ENCODE measurements at regions not wholly inside any gene's neighbourhood (a gene's known extent, or its start where the extent isn't known, plus 50 kb on each side); places are given as distances from the start of the nearest gene placed in this dataset.
A peak's percentile ranks its signal among the peaks of the same experiment; 100 is the strongest.

DNA sequence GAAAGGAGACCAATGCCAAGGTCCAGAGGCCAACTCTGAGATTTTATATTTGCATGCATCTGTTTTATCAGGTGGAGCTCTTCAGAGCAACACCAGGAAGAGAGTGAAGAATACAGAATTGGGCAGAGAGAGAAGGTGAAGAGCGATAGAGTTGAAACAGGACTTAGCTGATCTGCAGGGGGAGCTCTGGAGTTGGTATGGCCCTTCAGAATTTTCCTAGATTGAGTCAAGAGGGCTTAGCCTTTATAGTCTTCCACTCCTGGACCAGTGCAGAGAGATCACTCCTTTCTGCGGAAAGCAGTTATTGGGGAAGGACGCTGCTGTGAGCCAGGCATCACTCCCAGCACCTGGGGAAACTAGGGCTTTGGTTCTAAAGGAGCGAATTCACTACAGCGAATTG lies 105.0 kb upstream of the DGKB start:
- no TSS peak for BruUV-seq (replicated peaks)
- H3K27ac ChIP-seq (ENCODE audit: insufficient read depth, low read depth, low read length) = no peak overlapping the region
- no peaks in the 10 kb centered on the region for H4K20me1 ChIP-seq (replicated peaks; ENCODE audit: control insufficient read depth, extremely low read depth, insufficient read depth, low read length)
- peak; percentile 66 for FAIRE-seq
- dilution Hi-C loops (cut with MboI; ENCODE audit: extremely low pct_ligation_motif_present, low sequenced_read_pairs) = no loop called here
- H3K79me2 ChIP-seq (ENCODE audit: control insufficient read depth, insufficient read depth, low read length) = no peaks in the 10 kb centered on the region
- no peaks in the 10 kb centered on the region for H3K4me1 ChIP-seq (ENCODE audit: control insufficient read depth, extremely low read depth, insufficient read depth, low read length)
- intact Hi-C loops (cut with micrococcal nuclease) = no loop called here
- no peaks in the 10 kb centered on the region for H3K9me3 ChIP-seq (replicated peaks; ENCODE audit: control insufficient read depth, insufficient read depth, low read length)
- H3K4me2 ChIP-seq (ENCODE audit: insufficient read depth, low read length) = no peak overlapping the region
- H2AFZ ChIP-seq (ENCODE audit: low read depth, low read length) = no peak overlapping the region
- H3K9ac ChIP-seq (replicated peaks; ENCODE audit: extremely low read depth, insufficient read depth, low read length) = no peak overlapping the region
- no peaks in the 10 kb centered on the region for H3K27me3 ChIP-seq (ENCODE audit: control insufficient read depth in 2 of 2, insufficient read depth in 2 of 2, low read length in 2 of 2)
- H3K36me3 ChIP-seq (ENCODE audit: control insufficient read depth in 2 of 2, extremely low read depth in 1 of 2, insufficient read depth in 2 of 2, low read length in 2 of 2) = no peaks in the 10 kb centered on the region
- POLR2A ChIA-PET = no interaction called here
- H3K9me1 ChIP-seq (replicated peaks; ENCODE audit: control insufficient read depth, extremely low read depth, insufficient read depth, low read length) = no peaks in the 10 kb centered on the region
- H3K4me3 ChIP-seq (replicated peaks in 1 of 3; ENCODE audit: insufficient read depth in 1 of 3, low read depth in 1 of 3, low read length in 3 of 3) = no peak overlapping the region
- peak; percentile 6 for DNase-seq (ENCODE audit: low read depth, low spot score)
- CTCF ChIA-PET = interaction anchor here (0.8 to 4.0 kb wide), 8 partner anchors 8 to 290 kb away, joined by 3 to 55 read pairs (median 3); no protein-coding TSS in a partner anchor
- TF ChIP-seq, protein P1, sequence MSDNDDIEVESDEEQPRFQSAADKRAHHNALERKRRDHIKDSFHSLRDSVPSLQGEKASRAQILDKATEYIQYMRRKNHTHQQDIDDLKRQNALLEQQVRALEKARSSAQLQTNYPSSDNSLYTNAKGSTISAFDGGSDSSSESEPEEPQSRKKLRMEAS (IDR thresholded peaks at IDR 0.05; ENCODE audit: insufficient read depth, insufficient read length) = no peak
- TF ChIP-seq GATA2 (IDR thresholded peaks at IDR 0.05; ENCODE audit: insufficient read depth, insufficient read length, low read depth, low read length) = no peak
- TF ChIP-seq, protein P2, sequence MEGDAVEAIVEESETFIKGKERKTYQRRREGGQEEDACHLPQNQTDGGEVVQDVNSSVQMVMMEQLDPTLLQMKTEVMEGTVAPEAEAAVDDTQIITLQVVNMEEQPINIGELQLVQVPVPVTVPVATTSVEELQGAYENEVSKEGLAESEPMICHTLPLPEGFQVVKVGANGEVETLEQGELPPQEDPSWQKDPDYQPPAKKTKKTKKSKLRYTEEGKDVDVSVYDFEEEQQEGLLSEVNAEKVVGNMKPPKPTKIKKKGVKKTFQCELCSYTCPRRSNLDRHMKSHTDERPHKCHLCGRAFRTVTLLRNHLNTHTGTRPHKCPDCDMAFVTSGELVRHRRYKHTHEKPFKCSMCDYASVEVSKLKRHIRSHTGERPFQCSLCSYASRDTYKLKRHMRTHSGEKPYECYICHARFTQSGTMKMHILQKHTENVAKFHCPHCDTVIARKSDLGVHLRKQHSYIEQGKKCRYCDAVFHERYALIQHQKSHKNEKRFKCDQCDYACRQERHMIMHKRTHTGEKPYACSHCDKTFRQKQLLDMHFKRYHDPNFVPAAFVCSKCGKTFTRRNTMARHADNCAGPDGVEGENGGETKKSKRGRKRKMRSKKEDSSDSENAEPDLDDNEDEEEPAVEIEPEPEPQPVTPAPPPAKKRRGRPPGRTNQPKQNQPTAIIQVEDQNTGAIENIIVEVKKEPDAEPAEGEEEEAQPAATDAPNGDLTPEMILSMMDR (IDR thresholded peaks at IDR 0.05; ENCODE audit: extremely low read depth in 1 of 2, insufficient read depth in 1 of 2, low read depth in 1 of 2, low read length in 2 of 2) = peak; percentile 14 to 46

DNA sequence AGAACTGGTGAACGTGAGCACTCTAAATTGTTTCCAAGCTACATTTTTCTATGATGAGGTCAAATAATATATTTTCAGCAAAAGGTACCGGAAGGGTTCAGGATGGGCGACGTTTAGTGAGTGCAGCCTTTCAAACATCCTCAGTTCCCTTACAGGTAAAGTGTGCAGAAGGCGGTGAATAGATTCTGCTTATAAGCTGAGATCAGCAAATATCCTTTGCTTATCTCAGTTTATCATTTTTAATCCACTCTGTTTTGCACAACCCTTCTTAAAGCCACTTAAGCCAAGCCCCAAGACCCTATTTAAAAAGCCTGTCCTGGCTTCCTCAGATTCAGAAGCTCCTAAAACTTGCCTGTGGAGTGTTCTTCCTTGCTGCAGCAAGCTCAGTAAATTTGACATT lies 103.1 kb upstream of the DGKB start:
- Histone ChIP-seq H3K27me3 (ENCODE audit: control insufficient read depth in 2 of 2, insufficient read depth in 2 of 2, low read length in 2 of 2) (no peaks in the 10 kb centered on the region), H3K79me2 (ENCODE audit: control insufficient read depth, insufficient read depth, low read length) (no peaks in the 10 kb centered on the region), H3K9ac (replicated peaks; ENCODE audit: extremely low read depth, insufficient read depth, low read length) (no peak overlapping the region), H3K9me3 (replicated peaks; ENCODE audit: control insufficient read depth, insufficient read depth, low read length) (no peaks in the 10 kb centered on the region), H3K9me1 (replicated peaks; ENCODE audit: control insufficient read depth, extremely low read depth, insufficient read depth, low read length) (no peaks in the 10 kb centered on the region), H4K20me1 (replicated peaks; ENCODE audit: control insufficient read depth, extremely low read depth, insufficient read depth, low read length) (no peaks in the 10 kb centered on the region), H3K4me1 (ENCODE audit: control insufficient read depth, extremely low read depth, insufficient read depth, low read length) (no peaks in the 10 kb centered on the region), H3K4me3 (replicated peaks in 1 of 3; ENCODE audit: insufficient read depth in 1 of 3, low read depth in 1 of 3, low read length in 3 of 3) (no peak overlapping the region), H3K27ac (ENCODE audit: insufficient read depth, low read depth, low read length) (no peak overlapping the region), H3K4me2 (ENCODE audit: insufficient read depth, low read length) (no peak overlapping the region), H2AFZ (ENCODE audit: low read depth, low read length) (no peak overlapping the region), H3K36me3 (ENCODE audit: control insufficient read depth in 2 of 2, extremely low read depth in 1 of 2, insufficient read depth in 2 of 2, low read length in 2 of 2) (no peaks in the 10 kb centered on the region)
- no TSS peak for BruUV-seq (replicated peaks)
- ChIA-PET CTCF (interaction anchor here (0.7 to 4.0 kb wide), 6 partner anchors 10 to 314 kb away, joined by 3 to 55 read pairs (median 4); no protein-coding TSS in a partner anchor), POLR2A (no interaction called here)
- DNase-seq (ENCODE audit: low read depth, low spot score) (no peak), FAIRE-seq (no peak)
- dilution Hi-C loops (cut with MboI; ENCODE audit: extremely low pct_ligation_motif_present, low sequenced_read_pairs) (no loop called here), intact Hi-C loops (cut with micrococcal nuclease) (no loop called here)
- TF ChIP-seq POLR2AphosphoS5 (IDR thresholded peaks at IDR 0.05; ENCODE audit: insufficient read depth, low read depth, low read length) = no peak
